GM12891 (cell line): ENCODE measurements at regions not wholly inside any gene's neighbourhood (a gene's known extent, or its start where the extent isn't known, plus 50 kb on each side); places are given as distances from the start of the nearest gene placed in this dataset.

Experiments
- POLR2A ChIP-seq: IDR thresholded peaks from 2 replicates; pipeline ENCODE4 v1.6.1; 2011; ENCODE audit warnings: low read depth, low read length, control low read depth
- POLR2AphosphoS5 ChIP-seq: IDR thresholded peaks from 2 replicates; pipeline ENCODE4 v1.6.1; 2011; ENCODE audit warnings: low read depth, low read length, control low read depth
- POU2F2 ChIP-seq: IDR thresholded peaks from 2 replicates; pipeline ENCODE4 v1.6.1; 2011; ENCODE audit warnings: low read depth, mild to moderate bottlenecking, control low read depth, low read length, moderate library complexity
- SPI1 ChIP-seq: IDR thresholded peaks from 2 replicates; pipeline ENCODE4 v1.6.1; 2011; ENCODE audit warnings: low read depth, low read length, control low read depth
- TAF1 ChIP-seq: IDR thresholded peaks from 2 replicates; pipeline ENCODE4 v1.6.1; 2011; ENCODE audit warnings: low read depth, low read length, control low read depth

DNA sequence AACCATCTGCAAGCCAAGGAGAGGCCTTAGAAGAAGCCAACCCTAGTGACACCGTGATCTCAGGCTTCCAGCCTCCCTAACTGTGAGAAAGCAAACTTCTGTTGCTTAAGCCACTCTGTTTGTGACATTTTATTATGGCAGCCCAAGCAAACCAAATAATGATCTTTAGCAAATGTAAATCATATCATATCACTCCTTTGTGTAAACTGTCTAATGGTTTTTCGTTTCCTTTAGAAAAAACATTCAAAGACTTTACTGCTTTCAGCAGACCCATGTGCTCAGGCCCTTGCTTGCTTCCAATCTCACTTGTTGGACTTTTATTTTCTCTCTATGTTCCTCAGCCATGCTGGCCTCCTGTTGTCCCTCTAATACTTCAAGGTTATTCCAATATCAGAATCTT, 192.2 kb upstream of the HS3ST1 start:
- no peak for TF ChIP-seq POLR2A
- no peak for TF ChIP-seq TAF1
- no peak for TF ChIP-seq SPI1
- no peak for TF ChIP-seq POLR2AphosphoS5
- TF ChIP-seq POU2F2, result no peak
